Breast epithelium (tissue), 3 donors: ENCODE measurements at regions not wholly inside any gene's neighbourhood (a gene's known extent, or its start where the extent isn't known, plus 50 kb on each side); places are given as distances from the start of the nearest gene placed in this dataset.

Experiments used
- CTCF ChIP-seq, 3 donors: fragments of 450-650 bp; IDR thresholded peaks; one replicate each; pipeline ENCODE4 v1.5.1; 2016 to 2017; ENCODE audit warnings: antibody characterized with exemption in 3 of 3, mild to moderate bottlenecking in 3 of 3, moderate library complexity in 3 of 3
- POLR2A ChIP-seq: fragments of 450-650 bp; IDR thresholded peaks from one replicate; pipeline ENCODE4 v1.6.1; 2016; ENCODE audit warnings: antibody characterized with exemption, mild to moderate bottlenecking, moderate library complexity
- POLR2AphosphoS5 ChIP-seq, 3 donors: sonication (generic); formaldehyde crosslinking; IDR thresholded peaks; one replicate each; pipeline ENCODE4 v1.6.1; 2017; ENCODE audit warnings: antibody characterized with exemption in 3 of 3

- TF ChIP-seq CTCF (IDR thresholded peaks at IDR 0.05) (no peak), POLR2A (no peak), POLR2AphosphoS5 (IDR thresholded peaks at IDR 0.05) (no peak)
Observed at GRCh38 chr5:108660291-108660690, 87.4 kb upstream of the FER start.
